GM11168 (cell line): ENCODE measurements at regions not wholly inside any gene's neighbourhood (a gene's known extent, or its start where the extent isn't known, plus 50 kb on each side); places are given as distances from the start of the nearest gene placed in this dataset.

ENCODE experiments used
- in situ Hi-C: fragments of 300-500 bp; cut with MboI; formaldehyde crosslinking; loops from one replicate; pipeline ENCODE4 v1.12.0; 2022; ENCODE audit warnings: low sequenced_read_pairs; ENCODE audit not compliant: unreplicated experiment

GRCh38 chr11:26017322-26017860 is 314.5 kb upstream of the ANO3 start:
- in situ Hi-C loops: no loop called here

GRCh38 chr11:26017903-26018302 is 314.0 kb upstream of the ANO3 start:
- in situ Hi-C loops: no loop called here

GRCh38 chr11:26018336-26018735 is 313.6 kb upstream of the ANO3 start:
- in situ Hi-C loops: no loop called here

- in situ Hi-C loops: no loop called here
Measured at GRCh38 chr11:26019386-26019785, 312.5 kb upstream of the ANO3 start.

DNA sequence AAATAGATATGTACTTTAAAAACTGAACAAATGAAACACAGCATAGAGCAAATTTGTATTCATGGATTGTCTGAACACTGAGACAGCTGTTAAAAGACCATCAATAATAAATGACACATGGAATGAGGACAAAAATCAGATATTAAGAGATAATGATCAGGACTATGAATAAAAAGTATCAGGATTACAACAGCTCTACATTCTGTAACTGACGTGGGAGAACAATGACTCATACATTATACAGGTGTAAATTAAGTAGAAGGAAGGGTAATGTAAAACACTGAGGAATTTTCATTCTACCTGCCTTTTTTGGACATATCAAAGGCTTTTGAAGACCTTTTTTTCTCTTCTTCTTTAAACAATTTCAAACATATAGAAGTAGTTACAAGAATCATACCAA is 310.9 kb upstream of the ANO3 start:
- in situ Hi-C loops: no loop called here

DNA sequence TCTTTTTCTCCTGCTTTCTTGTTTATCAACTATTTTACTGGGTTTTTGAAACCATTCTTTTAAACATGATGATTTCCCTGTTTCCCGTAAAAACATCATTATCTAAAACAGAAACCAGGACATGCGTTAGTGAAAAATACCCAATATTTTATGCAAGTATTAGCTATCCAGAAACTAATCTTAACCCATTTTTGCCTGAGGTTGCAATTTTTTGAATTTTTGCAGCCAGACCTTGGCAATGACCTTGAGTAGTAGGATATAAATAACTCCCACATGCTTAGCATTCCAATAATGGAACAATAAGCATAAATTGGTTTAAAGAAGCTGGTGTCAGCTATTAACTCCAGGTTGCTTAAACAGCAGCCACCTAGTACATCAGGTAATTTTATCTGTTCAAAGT is 308.9 kb upstream of the ANO3 start:
- in situ Hi-C loops: no loop called here

DNA sequence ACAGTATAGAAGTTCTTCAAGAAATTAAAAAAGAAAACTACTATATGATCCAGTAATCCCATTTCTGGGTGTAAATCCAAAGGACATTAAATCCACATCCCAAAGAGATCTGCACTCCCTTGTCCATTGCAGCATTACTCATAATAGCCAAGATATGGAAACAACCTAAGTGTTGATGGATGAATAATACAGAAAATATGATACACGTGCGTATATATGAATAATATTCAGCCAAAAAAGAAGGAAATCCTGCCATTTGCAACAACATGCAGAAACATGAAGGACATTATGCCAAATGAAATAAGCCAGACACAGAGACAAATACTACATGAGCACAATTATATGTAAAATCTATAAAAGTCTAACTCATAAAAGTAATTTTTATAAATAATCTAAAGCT is 306.3 kb upstream of the ANO3 start:
- in situ Hi-C loops: no loop called here

DNA sequence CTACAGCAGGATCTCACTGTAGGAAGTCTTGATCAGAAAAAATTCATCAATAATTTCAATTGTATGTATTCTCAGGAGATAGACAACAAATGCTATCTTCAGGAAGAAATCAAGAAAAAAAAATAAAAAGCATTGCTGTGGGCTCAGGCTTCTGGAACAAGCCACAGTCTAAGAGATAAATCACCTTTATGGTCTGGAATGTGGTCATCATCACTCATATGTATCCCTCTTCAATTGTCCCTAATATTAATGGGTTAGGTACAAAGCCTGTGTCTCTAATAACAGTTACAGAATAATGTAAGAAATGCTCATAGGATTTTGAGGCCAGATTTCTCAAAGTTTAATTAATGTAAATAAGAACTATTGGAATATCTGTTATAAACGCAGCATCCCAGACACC is 305.9 kb upstream of the ANO3 start:
- in situ Hi-C loops: no loop called here

DNA sequence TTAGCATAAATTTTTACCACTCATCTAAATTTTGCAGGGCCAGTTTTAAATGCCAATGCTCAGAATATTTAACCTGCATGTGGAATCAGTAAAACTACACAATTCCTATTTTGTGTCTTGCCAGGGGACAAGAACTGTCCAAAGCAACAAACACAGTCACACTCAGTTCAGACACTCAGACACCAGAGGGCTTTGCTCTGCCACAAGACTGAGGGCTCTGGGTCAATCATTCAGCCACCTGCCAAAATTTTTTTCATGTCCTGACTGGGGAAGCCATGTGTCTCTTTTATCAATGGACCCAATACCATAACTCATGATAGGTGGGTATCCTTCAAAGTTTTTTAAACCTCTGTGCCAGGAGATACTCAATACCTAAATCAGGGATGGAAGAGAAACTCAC is 304.0 kb upstream of the ANO3 start:
- in situ Hi-C loops: no loop called here

GRCh38 chr11:26028393-26028911 is 303.5 kb upstream of the ANO3 start:
- in situ Hi-C loops: no loop called here

- in situ Hi-C loops: no loop called here
Measured at GRCh38 chr11:26030399-26030798, 301.5 kb upstream of the ANO3 start.

DNA sequence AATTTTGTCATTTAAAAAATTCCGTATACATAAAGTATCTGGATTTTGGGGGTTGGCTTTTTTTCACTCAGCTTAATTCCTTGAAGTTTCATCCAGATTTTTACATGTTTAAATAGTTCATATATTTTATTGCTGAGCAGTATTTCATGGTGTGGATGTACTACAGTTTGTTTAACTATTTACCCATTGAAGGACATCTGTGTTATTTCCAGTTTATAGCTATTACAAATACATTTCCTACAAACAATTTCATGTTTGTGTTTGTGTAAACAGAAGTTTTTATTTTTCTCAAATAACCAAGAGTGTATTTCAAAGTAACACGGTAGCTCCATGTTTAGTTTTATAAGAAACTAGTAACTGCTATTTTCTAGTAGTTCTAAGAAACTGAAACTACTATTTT is 299.7 kb upstream of the ANO3 start:
- in situ Hi-C loops: no loop called here

GRCh38 chr11:26035696-26036095 is 296.2 kb upstream of the ANO3 start:
- in situ Hi-C loops: no loop called here

- in situ Hi-C loops: no loop called here
Measured at GRCh38 chr11:26037716-26038115, 294.2 kb upstream of the ANO3 start.

DNA sequence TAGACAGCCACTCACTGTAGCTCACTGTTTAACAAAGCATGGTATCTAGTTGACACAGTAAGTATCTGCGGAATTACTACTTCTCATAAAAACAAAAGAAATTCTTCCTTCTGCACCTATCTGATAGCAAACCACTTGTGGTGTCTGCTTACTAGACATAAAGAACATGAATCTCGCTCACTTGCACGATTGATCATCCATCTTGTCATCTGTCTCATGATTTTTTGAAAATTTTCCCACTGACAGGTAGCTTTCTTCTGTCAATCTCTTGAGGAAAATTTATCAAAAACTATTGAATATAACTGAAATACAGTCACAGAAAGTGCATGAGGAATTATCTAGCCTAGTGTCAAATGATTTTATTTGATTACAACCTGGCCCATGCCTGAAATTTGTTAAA is 291.6 kb upstream of the ANO3 start:
- in situ Hi-C loops: no loop called here

GRCh38 chr11:26042113-26042512 is 289.8 kb upstream of the ANO3 start:
- in situ Hi-C loops: no loop called here

DNA sequence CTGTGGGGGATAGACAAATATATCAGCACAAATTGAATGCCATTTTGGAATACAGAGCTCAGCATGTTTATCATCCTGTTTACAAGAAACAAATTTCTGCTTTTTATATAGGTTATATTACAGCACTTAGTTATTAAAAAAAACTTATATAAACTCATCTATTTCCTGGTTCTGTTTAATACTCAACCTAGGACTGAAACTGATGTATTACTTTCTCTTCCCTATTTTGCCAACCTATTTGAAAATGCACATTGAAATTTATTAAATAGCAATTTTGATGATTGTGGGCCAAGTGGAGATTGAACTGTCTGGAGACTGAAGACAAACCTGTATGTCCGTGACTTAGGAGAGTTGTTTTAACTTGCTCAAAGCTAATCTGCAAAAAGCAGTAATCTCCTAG is 288.3 kb upstream of the ANO3 start:
- in situ Hi-C loops: no loop called here

- in situ Hi-C loops: no loop called here
Measured at GRCh38 chr11:26044389-26044788, 287.5 kb upstream of the ANO3 start.

DNA sequence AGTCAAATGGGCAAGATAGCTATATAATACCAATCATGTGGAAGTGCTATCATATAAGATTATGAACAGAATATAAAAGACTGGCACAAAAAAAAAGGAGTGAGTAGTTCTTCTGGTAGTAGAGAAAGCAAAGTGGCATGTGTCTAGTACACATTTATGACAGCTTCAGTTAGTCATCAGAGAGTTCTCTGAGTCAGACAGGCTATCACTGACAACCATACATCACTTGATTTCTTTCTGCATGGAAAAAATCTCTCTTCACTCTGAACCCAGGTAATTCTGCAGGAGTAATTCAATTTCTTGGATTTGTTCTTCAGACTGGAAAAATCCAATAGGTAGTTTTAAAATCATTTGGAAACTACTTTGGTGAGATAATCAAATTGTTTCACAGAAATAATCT is 286.8 kb upstream of the ANO3 start:
- in situ Hi-C loops: no loop called here

DNA sequence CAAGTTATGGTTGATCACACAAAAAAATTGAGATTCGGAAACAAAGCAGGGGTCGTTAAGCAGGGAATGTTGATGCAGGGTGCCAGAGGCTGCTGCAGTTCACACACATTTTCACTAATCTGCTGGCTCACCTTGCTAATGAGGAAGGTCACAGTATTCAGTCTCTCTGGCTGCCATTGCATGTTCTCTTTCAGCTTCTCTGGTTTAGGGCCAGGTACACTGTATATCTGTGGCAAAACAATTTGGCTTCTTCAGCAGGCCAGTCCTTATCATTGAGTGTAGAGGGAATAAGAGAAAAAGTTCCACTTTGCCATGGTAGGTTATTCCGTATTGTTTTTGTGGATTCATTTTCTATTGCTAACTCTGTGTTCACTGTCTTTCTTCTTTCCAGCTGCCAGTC is 283.7 kb upstream of the ANO3 start:
- in situ Hi-C loops: no loop called here

DNA sequence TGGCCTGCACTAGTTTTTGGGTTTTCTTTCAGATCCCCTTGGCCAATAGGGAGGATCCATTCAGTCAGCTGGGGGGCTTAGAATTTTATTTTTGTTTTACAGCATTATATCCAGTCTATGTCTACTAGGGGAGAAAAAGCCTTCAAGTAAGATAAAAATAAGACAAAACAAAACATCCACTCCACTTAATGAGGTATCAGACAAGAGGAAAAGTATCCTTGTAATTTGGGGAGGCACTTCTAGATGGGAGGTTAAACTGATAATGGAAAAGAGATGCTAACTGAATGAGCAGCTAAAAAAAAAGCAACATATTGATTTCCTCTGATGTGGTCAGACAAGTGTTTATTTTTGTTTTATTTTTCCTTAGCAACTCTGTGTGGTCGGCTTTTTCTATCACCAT is 278.0 kb upstream of the ANO3 start:
- in situ Hi-C loops: no loop called here

DNA sequence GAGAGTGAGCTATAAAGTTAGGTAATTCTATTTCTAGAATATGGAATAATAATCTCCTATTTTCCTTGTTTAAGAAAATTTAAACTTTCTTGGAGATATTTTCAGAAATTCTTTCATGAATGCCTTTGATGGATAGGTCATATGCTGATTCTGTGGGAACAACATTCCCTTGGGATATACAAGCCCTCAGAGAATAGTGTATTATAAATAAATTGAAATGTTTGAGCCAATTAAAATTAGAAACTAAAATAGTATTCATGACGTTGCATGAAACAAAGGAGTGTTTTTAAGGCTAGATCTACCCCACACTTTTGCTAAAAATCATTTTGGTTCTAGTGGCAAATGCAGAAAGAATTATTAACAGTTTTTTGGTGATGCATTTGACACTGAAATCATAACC is 269.3 kb upstream of the ANO3 start:
- in situ Hi-C loops: no loop called here

DNA sequence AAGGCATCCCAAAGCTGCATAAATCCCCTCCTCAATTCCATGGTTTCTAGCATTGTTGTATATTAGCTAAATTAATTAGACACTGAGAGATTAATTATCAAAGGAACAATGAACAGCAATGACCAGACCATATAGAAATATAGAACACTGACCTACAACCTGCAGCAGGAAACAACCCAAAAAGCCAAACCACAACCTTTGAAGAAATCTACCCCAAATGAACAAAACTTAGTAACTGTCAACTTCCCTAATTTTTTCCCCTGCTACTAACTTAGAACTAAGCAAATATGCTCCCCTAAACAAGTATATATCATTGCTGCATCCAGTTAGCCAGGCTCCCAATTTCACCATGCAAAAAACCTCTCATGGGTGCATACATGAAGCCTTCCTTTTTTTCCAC is 268.0 kb upstream of the ANO3 start:
- in situ Hi-C loops: no loop called here
